CD1c-positive myeloid dendritic cell (primary cell): ENCODE measurements at regions not wholly inside any gene's neighbourhood (a gene's known extent, or its start where the extent isn't known, plus 50 kb on each side); places are given as distances from the start of the nearest gene placed in this dataset.
"Not testable (repeated sequence)": the region's sequence is repeated elsewhere in the genome, so short reads cannot be mapped to it uniquely, and the experiment has no call there.

ENCODE experiments used
- DNase-seq: peaks from one replicate; pipeline ENCODE4 v3.0.0-alpha.2; 2016; ENCODE audit errors: extremely low spot score

DNA sequence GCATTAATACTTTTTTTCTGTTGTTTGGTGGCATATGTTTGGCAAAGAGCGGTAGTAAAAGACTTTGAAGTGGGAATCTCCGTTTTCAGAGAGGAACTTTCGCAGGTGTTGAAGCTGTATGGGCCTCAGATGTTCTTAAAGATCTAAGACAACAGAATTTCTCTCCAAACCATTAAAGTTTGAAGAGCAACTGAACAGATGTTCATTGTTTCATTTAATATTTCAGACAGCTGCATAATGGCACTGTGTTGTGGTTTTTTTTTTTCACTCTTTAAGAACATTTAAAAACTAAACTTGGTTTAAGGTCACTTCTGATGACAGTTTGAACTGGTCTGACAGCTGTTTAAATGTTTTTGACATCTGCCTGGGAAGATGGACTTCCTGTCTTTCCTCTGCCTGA is 882.7 kb upstream of the PCDH10 start:
- no peak for DNase-seq

DNA sequence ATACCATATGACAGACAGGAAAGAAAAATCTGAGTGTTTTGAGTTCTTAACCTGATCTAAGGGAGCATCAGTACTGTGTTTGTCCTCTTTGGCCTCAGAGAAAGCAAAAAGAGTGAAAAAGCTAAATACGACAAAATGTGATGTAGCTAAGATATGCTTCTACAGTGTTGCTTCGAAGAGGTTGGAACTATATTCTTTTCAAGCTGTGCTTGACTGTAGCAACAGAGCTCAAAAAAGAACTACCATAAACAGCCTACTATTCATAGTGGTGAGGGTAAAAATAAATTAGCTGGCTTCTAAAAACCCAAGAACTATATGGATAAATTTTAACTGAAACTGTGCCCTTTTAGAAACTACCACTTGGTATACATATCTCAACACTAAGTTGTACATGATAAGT is 881.8 kb upstream of the PCDH10 start:
- DNase-seq = no peak

DNA sequence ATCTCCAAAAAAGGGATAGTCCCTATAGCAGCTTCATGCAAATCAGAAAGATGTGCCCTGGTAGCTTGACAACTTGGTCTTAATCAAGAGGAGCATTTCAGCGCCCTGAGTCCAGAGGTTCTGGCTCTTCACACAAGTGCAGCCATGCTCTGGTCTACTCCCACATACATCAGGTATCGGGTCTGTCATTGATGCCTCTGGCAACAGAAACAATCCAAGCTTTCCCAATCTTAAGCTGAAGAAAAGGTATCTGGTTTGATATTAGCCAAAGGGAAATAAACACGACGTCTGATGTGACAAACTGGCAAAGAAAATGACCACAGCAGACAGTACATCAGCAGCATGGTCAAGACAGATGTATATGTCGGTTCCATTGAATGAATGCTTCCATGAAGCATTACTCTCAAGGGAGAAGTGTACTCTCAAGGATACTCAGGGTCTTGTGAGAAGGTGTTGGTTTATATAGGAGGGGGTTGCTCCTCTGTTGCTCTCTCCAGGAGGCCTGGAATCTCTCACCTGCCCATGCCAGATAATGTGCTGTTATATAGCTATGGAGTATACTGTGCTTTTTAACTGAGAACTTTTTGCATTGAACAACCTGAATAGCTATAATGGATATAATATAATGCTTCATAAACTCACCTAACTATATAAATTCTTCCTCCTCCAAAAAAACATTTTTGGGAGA is 879.6 kb upstream of the PCDH10 start:
- no peak for DNase-seq

DNA sequence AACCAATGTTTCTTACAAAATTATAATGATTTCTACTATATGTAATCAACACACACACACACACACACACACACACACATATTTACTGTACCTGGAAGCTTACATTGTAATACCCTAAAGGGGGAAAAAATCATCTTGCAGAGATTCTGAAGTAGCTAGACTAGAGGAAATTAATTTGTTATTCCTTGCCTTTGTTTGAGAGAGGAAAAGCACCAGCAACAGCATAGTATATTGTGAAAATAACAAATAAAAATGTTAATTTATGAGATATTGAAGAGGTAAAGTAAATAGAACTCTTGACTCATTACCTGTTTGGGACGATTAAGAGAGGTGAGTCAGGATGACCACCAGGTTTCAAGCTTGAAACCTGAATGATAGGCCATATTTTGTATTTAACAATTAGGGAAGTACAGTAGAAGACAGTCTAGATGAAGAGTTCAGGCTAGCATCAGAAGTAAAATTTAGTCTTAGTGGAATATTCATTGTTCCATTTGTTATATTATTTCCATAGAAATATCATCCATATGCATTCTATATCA is 873.4 kb upstream of the PCDH10 start:
- DNase-seq = no peak

DNA sequence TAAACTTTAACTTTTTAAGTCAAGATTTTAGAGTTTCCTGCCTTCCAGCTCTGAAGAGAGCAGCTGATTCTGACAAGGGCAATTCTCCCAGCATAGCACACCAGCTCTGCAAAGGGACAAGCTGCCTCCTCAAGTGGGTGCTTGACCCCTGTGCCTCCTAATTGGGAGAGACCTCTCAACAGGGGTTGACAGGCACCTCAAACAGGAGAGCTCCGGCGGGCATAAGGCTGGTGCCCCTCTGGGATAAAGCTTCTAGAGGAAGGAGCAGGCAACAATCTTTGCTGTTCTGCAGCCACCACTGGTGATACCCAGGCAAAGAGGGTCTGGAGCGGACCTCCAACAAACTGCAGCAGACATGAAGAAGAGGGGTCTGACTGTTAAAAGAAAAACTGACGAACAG is 872.9 kb upstream of the PCDH10 start:
- DNase-seq = no peak

DNA sequence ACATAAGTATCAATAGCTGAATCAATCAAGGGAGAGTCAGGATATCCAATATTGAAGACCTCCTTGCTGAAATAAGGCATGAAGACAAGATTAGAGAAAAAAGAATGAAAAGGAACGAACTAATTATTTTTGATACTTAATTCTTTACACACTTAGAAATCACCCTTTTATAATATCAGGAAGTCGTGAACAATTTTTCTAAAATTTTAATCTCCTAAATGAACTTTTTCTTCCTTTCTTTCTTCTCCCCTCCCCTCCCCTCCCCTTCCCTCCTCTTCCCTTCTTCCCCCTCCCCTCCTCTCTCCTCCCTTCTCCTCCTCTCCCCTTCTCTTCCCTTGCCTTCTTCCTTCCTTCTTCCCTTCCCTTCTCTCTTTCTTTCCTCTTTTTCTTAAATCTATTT is 872.1 kb upstream of the PCDH10 start:
- DNase-seq = no peak

DNA sequence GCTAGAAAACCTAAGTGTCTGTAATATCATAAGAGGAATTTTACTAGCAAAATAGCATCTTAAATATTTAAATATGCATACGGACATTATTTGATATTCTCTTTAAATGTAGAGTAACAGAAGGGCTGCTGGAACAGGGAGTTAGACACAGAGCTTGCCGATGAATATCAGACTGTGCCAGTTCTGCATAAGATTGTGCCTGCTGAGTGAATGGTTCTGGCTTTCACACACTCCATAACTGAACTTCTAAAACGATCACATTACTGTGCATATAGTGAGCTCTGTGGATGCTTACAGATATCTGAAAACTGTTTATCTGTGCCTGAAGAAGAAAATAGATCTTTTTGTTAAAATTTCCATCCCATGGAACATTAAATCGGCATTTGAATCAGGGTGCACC is 867.4 kb upstream of the PCDH10 start:
- no peak for DNase-seq

DNA sequence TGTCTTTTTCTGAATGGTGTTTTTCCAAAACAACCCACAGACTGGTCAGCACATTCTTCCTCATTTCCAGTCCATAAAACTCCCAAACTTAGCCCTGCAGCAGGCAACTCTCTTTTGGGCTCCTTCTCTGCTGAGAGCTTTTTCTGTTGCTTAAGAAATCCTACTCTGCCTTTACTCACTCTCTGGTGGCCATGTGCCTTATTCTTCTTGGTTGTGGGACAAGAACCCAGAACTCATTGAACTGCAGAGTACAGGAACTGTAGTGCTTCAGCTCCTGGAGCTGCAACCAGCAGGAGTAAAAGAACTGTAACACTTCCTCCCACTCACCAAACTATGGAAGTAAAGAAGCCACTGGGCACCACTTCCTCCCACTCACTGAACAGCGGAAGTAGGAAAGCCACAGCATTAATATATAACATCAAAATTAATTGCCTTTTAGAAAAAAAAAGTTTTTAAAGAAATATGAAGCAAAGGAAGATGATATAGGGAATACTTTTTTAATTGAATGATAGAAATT is 864.1 kb upstream of the PCDH10 start:
- no peak for DNase-seq

DNA sequence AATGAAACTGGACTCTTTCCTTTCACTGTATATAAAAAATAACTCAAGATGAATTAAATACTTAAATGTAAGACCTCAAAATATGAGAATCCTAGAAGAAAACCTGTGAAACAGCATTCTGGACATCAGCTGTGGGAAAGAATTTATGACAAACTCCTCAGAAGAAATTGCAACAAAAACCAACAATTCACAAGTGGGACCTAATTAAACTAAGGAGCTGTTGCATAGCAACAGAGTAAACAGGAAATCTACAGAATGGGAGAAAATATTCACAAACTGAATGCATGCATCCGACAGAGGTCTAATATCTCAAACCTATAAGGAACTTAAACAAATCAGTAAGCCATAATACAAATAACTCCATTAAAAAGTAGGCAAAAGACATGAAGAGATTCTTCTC is 851.7 kb upstream of the PCDH10 start:
- no peak for DNase-seq

DNA sequence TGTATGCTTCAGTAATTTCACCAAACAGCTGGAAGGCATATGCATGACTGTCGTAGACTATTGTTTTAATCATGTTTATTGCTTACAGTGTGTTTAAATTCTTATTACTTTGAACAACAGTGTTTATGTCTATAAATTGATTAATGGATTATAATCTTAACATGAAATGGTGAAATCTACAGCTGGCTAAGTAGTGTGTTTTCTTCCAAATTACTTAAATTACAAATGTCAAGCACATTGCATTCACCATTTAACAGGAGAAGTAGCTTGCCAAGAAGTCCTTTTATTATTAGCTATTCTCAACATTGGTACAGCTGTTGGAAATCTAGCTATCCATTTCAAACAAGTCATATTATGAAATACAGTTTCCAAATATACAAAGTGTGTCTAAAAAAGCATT is 849.3 kb upstream of the PCDH10 start:
- DNase-seq = no peak

DNA sequence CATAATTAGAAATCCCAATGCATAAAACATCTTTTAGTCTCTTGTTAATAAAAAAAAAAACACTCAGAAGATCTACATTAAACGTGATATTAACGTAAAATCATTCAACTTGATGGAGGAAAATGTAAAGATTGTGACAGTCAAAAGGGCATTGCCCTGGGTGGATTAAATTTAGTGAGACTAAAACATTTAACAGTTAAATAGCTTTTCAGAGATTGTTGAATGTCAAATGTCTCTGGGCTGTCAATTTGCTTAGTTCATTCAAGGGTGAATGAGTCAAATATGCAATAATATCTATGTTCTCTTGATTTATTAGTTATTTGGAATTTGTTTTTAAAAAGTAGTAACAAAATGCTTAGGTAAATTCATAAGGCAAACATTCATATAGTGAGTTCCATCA is 836.6 kb upstream of the PCDH10 start:
- DNase-seq = no peak

DNA sequence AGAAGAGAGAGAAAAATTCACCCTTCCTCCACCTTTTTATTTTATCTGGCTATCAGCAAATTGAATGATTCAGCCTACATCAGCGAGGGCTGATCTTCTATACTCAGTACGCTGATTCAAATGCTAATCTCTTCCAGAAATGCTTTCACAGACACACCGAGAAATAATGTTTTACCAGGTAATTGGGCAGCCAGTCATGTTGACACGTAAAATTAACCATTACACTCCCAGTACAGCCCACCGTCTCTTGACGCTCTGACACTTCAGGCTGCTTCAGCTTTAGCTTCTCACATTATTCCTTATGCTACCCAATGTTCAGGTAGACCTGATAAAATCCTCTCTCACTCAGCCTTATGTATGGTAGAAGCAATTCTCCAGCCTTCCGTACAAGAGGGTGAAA is 835.2 kb upstream of the PCDH10 start:
- no peak for DNase-seq

DNA sequence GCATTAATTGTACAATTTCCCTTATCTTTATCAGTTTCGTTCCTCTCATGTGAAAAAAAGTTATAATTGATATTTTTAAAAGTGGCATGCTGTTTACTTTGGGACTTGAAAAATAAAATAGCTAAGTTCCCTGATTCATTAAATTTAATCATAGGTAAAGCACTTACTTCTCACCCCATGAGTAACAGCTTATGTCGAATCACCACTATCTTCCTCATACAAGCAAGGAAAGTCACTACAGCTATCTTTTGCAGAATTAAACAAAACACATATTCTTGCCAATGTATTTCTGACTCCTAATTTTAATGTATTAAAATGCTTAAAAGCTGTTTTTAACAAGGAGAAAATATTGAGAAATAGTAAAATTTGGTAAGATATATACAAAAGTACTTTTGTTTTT is 832.4 kb upstream of the PCDH10 start:
- no peak for DNase-seq

DNA sequence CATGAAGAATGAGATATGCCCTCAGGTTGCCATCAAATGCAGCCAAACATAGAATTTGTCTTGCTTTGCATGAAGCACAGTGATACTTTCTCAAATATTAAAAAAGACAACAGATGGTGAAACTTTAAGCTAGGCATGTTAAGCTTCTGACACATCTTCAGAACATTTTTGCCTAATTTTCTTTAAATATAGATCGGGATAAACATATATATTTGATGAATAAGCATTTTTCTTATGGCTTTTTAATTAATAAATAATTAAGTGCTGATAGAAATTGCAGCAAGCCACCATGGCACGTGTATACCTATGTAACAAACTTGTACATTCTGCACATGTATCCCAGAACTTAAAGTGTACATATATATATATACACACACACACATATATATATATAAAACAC is 831.2 kb upstream of the PCDH10 start:
- DNase-seq = no peak

DNA sequence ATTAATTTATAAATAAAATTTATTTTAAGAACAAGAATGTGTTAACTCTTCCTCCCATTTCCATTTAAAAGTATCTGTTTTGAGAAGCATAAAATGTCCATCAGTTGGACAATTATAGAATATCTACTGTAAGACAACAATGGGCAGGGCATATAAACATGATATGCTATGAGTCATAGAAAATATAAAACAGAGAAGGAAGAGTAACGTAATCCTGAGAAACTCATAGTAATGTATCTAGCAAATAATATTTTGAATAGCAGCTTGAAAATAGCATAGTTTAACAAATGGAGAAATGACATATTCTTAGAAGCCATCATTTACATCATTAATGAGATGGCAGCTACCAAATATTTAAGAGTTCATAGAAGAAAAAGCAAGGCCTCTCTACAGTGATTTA is 820.3 kb upstream of the PCDH10 start:
- no peak for DNase-seq

DNA sequence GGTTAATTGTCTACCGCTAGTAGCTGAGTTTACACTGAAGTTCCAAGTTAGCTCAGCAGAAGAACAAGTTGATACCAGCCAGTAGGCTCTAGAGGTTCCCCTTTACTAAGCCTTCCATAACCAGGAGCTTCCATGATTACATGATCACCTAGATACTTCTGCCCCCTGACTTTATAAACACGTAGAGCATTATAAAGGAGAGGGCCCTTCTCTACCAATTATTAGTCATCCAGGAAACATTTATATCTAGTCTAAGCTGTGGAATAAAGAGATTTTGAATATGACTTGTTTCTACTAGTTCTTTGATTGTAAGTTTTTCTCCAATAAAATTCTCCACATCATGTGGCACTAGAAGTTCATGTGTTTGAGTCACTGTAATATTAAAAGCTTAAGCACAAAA is 818.1 kb upstream of the PCDH10 start:
- no peak for DNase-seq

DNA sequence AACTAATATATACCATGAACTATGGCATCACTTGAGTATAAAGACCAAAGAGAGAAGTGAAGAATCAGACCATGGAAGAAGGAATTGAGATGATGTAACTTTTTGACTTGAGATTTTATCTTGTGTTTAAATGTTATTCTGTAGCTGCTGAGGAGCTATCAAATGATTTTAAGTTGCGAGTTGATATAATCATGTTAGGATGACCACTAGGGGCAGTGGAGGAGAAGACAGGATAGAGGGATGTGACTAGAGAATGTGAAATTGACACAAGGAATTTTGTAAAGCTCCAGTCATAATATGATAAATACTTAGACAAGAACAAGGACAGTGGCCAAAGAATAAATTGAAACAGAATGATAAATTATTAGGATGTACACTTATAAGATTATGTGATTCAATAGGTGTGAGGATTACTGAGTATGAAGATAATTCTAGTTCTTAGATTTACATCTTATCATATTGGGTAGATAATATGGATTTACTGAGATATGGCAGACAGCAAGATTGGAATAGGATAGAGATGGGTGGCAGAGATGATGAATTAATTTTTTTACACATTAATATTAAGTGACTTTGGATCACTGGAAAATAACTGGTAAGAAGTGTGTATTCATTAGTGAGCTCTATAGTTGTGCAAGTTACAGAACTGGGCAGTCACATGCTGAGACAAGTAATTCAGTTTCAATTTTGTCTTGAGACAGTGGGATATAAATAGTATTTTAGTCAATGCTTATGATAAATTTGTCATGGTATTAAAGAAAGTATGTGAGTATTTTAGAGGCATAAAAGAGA is 816.0 kb upstream of the PCDH10 start:
- DNase-seq = no peak

DNA sequence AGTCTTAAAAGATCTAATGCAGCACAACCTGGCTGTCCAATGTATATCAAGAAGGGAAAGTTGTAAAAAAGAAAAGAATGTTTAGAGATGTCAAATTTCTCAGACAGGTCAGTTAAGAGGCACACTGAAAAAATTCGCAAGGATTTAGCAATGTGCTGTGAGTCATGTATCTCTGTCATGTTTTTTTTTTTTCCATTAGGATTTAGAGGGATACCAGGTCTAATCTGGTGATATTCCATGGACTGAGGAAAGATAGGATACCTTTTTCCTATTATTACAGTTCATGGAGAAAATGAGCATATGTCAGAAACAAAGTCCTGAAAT is 815.4 kb upstream of the PCDH10 start:
- DNase-seq = no peak

DNA sequence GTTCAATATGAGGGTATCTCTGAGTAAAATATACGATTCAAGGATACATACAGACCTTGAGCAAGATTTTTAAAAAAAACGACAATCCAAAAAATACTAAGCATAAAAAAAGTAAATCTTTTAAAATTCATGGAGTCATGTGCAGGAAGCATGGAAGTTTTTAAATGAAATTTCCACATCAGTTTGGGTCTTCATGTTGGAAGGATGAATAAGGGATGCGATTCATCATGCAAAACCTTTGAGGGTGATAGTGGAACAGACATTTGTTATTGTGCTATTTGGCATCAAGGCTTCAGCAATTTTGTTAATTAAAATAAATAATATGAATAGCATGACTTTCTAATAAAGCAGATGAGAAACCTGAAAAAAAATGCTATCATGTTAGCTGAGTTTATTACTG is 815.0 kb upstream of the PCDH10 start:
- no peak for DNase-seq

DNA sequence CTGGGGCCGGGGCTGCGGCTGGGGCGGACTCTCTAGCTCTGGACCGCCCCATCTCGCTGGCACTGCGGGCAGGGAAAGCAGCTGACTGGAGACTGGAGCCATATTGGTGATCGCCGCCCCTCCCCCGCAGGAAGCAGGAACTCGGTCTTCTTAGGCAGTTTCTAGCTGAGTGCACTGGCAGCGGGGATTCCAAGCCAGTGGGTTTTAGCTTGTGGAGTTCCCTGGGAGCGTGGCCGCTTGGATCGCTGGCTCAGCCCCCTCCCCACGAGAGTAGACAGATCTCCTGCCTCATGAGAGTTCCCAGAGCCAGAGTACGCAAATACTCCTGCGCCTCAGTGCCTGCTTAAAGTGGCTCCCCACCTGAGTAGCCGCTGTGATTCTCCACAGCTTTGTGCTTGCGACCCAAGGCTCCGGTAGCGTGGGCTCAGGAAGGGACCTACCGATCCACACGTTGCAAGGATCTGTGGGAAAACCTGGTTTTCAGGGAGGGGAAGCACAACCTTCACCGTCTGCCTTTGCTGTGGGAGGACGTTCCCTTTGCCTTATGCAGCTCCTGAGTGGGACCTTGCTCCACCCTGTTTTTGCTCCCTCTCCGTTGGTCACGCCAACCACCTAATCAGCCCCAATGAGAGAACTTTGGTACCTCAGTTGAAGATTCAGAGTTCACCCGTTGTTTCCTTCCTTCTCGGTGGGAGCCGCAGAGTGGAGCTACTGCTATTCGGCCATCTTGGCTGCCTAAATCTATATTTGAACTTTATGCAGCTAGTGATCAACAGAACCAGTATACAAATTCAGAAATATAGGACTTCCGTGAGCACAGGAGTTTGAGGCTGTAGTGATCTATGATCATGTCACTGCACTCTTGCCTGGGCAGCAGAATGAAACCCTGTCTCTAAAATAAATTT is 803.9 kb upstream of the PCDH10 start:
- DNase-seq = no peak

DNA sequence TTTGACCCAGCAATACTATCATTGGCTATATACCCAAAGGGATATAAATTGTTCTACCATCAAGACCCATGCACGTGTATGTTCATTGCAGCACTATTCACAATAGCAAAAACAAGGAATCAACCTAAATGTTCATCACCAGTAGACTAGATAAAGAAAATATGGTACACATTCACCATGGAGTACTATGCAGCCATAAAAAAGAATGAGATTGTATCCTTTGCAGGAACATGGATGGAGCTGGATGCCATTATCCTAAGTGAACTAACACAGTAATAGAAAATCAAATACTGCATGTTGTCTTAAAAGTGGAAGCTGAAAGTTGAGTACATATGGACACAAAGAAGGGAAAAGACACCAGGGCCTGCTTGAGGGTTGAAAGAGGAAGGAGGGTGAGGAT is 803.1 kb upstream of the PCDH10 start:
- DNase-seq = no peak

DNA sequence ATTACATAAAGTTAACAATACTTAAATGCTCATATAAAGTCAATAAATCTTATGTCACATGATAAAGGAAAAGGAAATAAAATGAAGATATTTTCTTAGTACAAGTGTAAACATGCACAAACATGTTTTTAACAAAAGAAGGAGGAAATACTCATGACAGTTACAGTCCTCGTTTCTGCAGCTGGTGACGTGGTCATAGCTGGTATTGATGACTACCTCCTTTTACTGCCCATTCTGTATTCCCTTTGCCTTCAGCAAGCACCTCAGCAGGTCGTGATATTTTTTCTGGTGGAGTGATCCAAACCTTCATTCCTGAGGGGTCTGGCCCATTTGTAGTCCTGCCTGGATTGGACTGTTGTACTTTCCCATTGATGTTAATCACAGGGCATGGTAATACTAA is 797.5 kb upstream of the PCDH10 start:
- DNase-seq = not testable (repeated sequence)
